H1 (cell line): ENCODE measurements at regions not wholly inside any gene's neighbourhood (a gene's known extent, or its start where the extent isn't known, plus 50 kb on each side); places are given as distances from the start of the nearest gene placed in this dataset.

Source experiments
- CTCF ChIA-PET: fragments of 300-600 bp; sonication (Branson Sonifier 250); formaldehyde crosslinking; loops from one replicate; lab custom pipeline; 2021; ENCODE audit not compliant: partially characterized antibody; lab: Charles Lee
- POLR2A ChIA-PET: fragments of 300-600 bp; sonication (Branson Sonifier 250); formaldehyde crosslinking; loops from one replicate; lab custom pipeline; 2021; ENCODE audit warnings: inconsistent platforms; ENCODE audit not compliant: partially characterized antibody; lab: Charles Lee
- DNase-seq, 2 experiments: peaks; one replicate each; pipeline versions ENCODE4 v3.0.0 to v3.0.0-alpha.2; 2010 to 2022; ENCODE audit warnings: low spot score in 2 of 2, low read depth in 1 of 2, mixed read lengths in 1 of 2
- FAIRE-seq: peaks from 2 replicates; lab custom pipeline; 2011; peaks lifted over from hg19 to GRCh38; lab: Jason Lieb, UNC
- H2AFZ ChIP-seq: 2 replicates; pipeline ENCODE4 v1.8.1; 2012; ENCODE audit warnings: low read length, inconsistent platforms
- H2AK5ac ChIP-seq: 2 replicates; pipeline ENCODE4 v1.6.1; 2013; ENCODE audit warnings: low read depth, low read length
- H2BK120ac ChIP-seq: replicated peaks from 2 replicates; pipeline ENCODE3; 2013; ENCODE audit warnings: low read depth, low read length, inconsistent platforms
- H2BK12ac ChIP-seq: 2 replicates; pipeline ENCODE4 v1.6.1; 2013; ENCODE audit warnings: low read depth, low read length
- H2BK15ac ChIP-seq: 2 replicates; pipeline ENCODE4 v1.6.1; 2013; ENCODE audit warnings: low read length
- H2BK20ac ChIP-seq: 2 replicates; pipeline ENCODE4 v1.6.1; 2013; ENCODE audit warnings: low read length
- H2BK5ac ChIP-seq: 2 replicates; pipeline ENCODE4 v1.6.1; 2013; ENCODE audit warnings: low read depth, low read length
- H3K14ac ChIP-seq: 2 replicates; pipeline ENCODE4 v1.6.1; 2013; ENCODE audit warnings: inconsistent platforms; ENCODE audit not compliant: insufficient read length
- H3K18ac ChIP-seq: 2 replicates; pipeline ENCODE4 v1.6.1; 2013; ENCODE audit warnings: low read length; ENCODE audit errors: extremely low read depth
- H3K23ac ChIP-seq: 2 replicates; pipeline ENCODE4 v1.6.1; 2013; ENCODE audit warnings: inconsistent platforms; ENCODE audit not compliant: insufficient read length
- H3K23me2 ChIP-seq: 2 replicates; pipeline ENCODE4 v1.6.1; 2013; ENCODE audit warnings: low read depth, low read length
- H3K27ac ChIP-seq: 2 replicates; pipeline ENCODE4 v1.6.1; 2011; ENCODE audit warnings: low read depth, low read length, inconsistent platforms
- H3K27me3 ChIP-seq, 4 experiments: replicated peaks in 1 of 4; 1 replicate in 1 of 4; 2 replicates in 3 of 4; pipeline versions ENCODE4 v1.6.1 to v1.8.1; 2011 to 2013; ENCODE audit warnings: low read length in 3 of 4, mild to moderate bottlenecking in 3 of 4, inconsistent platforms in 2 of 4, mixed read lengths in 2 of 4, moderate library complexity in 1 of 4; ENCODE audit not compliant: control insufficient read depth in 3 of 4, insufficient read depth in 3 of 4; ENCODE audit errors: extremely low read depth in 1 of 4
- H3K36me3 ChIP-seq, 4 experiments: 2 replicates each; pipeline versions ENCODE4 v1.6.1 to v1.8.1; 2011 to 2013; ENCODE audit warnings: mild to moderate bottlenecking in 4 of 4, low read length in 3 of 4, moderate library complexity in 2 of 4, control low read depth in 1 of 4, inconsistent platforms in 1 of 4; ENCODE audit not compliant: insufficient read depth in 4 of 4, control insufficient read depth in 2 of 4
- H3K4ac ChIP-seq: replicated peaks from 2 replicates; pipeline ENCODE3; 2013; ENCODE audit warnings: low read length, low read depth, mixed read lengths, inconsistent platforms; ENCODE audit not compliant: insufficient read length
- H3K4me1 ChIP-seq, 4 experiments: replicated peaks in 1 of 4; 1 replicate in 1 of 4; 2 replicates in 3 of 4; pipeline versions ENCODE4 v1.6.1 to v1.8.1; 2011 to 2013; ENCODE audit warnings: low read length in 3 of 4, inconsistent platforms in 2 of 4, mixed read lengths in 1 of 4; ENCODE audit not compliant: insufficient read depth in 4 of 4, control insufficient read depth in 3 of 4
- H3K4me2 ChIP-seq, 2 experiments: 2 replicates each; pipeline versions ENCODE4 v1.6.1 to v1.8.1; 2011 to 2013; ENCODE audit warnings: low read depth in 2 of 2, low read length in 2 of 2, control low read depth in 1 of 2, inconsistent platforms in 1 of 2, mild to moderate bottlenecking in 1 of 2; ENCODE audit not compliant: insufficient read depth in 1 of 2
- H3K4me3 ChIP-seq, 4 experiments: fragments of 200-600, 300-600 bp in 1 of 4; sonication (generic), shearing (Covaris generic), sonication (Bioruptor Twin) in 1 of 4; 2 replicates each; pipeline versions ENCODE4 v1.5.1 to v1.8.1; 2011 to 2016; ENCODE audit warnings: low read length in 4 of 4, low read depth in 3 of 4, control low read depth in 2 of 4, inconsistent platforms in 2 of 4, mild to moderate bottlenecking in 2 of 4, mixed read lengths in 1 of 4, moderate library complexity in 1 of 4; ENCODE audit not compliant: insufficient read depth in 2 of 4; ENCODE audit errors: extremely low read depth in 1 of 4
- H3K56ac ChIP-seq: replicated peaks from 2 replicates; pipeline ENCODE3; 2013; ENCODE audit warnings: low read depth, mild to moderate bottlenecking, mixed read lengths, low read length, inconsistent platforms; ENCODE audit not compliant: insufficient read length
- H3K79me1 ChIP-seq: 2 replicates; pipeline ENCODE4 v1.6.1; 2013; ENCODE audit warnings: low read depth, low read length, control low read depth
- H3K79me2 ChIP-seq, 2 experiments: 2 replicates each; pipeline versions ENCODE4 v1.6.1 to v1.8.1; 2012 to 2013; ENCODE audit warnings: low read length in 2 of 2, mild to moderate bottlenecking in 2 of 2, inconsistent platforms in 1 of 2; ENCODE audit not compliant: insufficient read depth in 2 of 2, control insufficient read depth in 1 of 2
- H3K9ac ChIP-seq, 4 experiments: replicated peaks in 1 of 4; 1 replicate in 1 of 4; 2 replicates in 3 of 4; pipeline versions ENCODE4 v1.6.1 to v1.8.1; 2011 to 2013; ENCODE audit warnings: low read depth in 3 of 4, low read length in 3 of 4, control low read depth in 2 of 4, mild to moderate bottlenecking in 2 of 4, moderate library complexity in 2 of 4, inconsistent platforms in 1 of 4; ENCODE audit errors: extremely low read depth in 1 of 4
- H3K9me3 ChIP-seq, 2 experiments: 2 replicates each; pipeline versions ENCODE4 v1.6.1 to v1.8.1; 2012 to 2013; ENCODE audit warnings: mild to moderate bottlenecking in 2 of 2, moderate library complexity in 2 of 2, control low read depth in 1 of 2, inconsistent platforms in 1 of 2, low read depth in 1 of 2, low read length in 1 of 2, mixed read lengths in 1 of 2; ENCODE audit not compliant: insufficient read depth in 2 of 2
- H4K20me1 ChIP-seq, 2 experiments: replicated peaks in 1 of 2; 2 replicates each; pipeline versions ENCODE3 to v1.8.1; 2011 to 2013; ENCODE audit warnings: inconsistent platforms in 2 of 2, low read length in 2 of 2, mild to moderate bottlenecking in 1 of 2; ENCODE audit not compliant: insufficient read depth in 2 of 2, control insufficient read depth in 1 of 2
- H4K5ac ChIP-seq: 2 replicates; pipeline ENCODE4 v1.6.1; 2013; ENCODE audit warnings: low read length, low read depth, mixed read lengths, inconsistent platforms; ENCODE audit not compliant: insufficient read length
- H4K8ac ChIP-seq: 2 replicates; pipeline ENCODE4 v1.8.0; 2013; ENCODE audit warnings: mild to moderate bottlenecking, moderate library complexity, low read length, inconsistent platforms; ENCODE audit not compliant: insufficient read depth; ENCODE audit errors: extremely low read depth
- H4K91ac ChIP-seq: replicated peaks from 2 replicates; pipeline ENCODE3; 2013; ENCODE audit warnings: low read length, mixed read lengths, inconsistent platforms; ENCODE audit not compliant: insufficient read length
- CTCF ChIP-seq, 3 experiments: IDR thresholded peaks; 1 replicate in 2 of 3; 2 replicates in 1 of 3; pipeline versions ENCODE4 v1.5.1 to v1.6.1; 2011; ENCODE audit warnings: low read length in 3 of 3, mild to moderate bottlenecking in 3 of 3, inconsistent platforms in 2 of 3, low read depth in 1 of 3, moderate library complexity in 1 of 3; ENCODE audit not compliant: insufficient read depth in 1 of 3; ENCODE audit errors: control extremely low read depth in 1 of 3
- FOSL1 ChIP-seq: IDR thresholded peaks from 2 replicates; pipeline ENCODE4 v1.6.1; 2011; ENCODE audit warnings: mild to moderate bottlenecking, low read depth, low read length, moderate library complexity; ENCODE audit not compliant: insufficient read depth
- WGBS, 2 experiments: shearing (Covaris generic) in 1 of 2; methylation state at CpG; one replicate each; pipeline versions ENCODE4 v1.1.6 to v1.1.7; 2013 to 2015; ENCODE audit warnings: low lambda C conversion rate in 2 of 2, mixed read lengths in 2 of 2, inconsistent platforms in 1 of 2, low coverage in 1 of 2, missing lambda C conversion rate in 1 of 2; ENCODE audit not compliant: insufficient replicate concordance in 2 of 2, insufficient coverage in 1 of 2, insufficient read length in 1 of 2; ENCODE audit errors: extremely low coverage in 1 of 2, missing lambda C conversion rate in 1 of 2; 5-methylcytosine and 5-hydroxymethylcytosine counted together

DNA sequence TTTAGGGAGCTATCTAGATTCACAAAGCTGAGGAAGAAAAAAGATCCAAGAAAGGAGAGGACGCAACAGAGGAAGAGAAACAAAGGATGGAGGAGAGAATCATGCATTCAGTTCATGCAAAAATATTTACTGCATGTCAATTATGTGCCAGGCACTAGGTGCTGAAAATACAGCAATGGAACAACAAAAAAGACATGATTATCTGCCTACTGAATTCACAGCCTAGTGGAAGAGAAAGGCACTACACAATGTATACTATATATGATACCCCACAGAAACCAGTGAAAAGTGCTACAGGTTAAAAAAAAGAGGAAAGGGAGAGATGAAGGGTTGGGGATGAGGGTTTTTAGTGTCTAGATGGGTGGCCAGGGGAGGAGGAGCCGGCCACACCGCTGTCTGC, 520.4 kb upstream of the CELF2 start:
- no peak overlapping the region for H3K4me3 ChIP-seq
- FAIRE-seq (no peak), DNase-seq (no peak)
- H3K14ac ChIP-seq, result no peak overlapping the region
- H3K9me3 ChIP-seq, result peaks cover 0 to 3% of the 10 kb centered on the region in 2 experiments; a peak in 2 of 4 replicates
- H3K27me3 ChIP-seq, result no peaks in the 10 kb centered on the region
- no peaks in the 10 kb centered on the region for H3K79me1 ChIP-seq
- H3K18ac ChIP-seq, result no peak overlapping the region
- no peak overlapping the region for H3K56ac ChIP-seq
- H2BK20ac ChIP-seq, result no peak overlapping the region
- POLR2A ChIA-PET, result no interaction called here
- H4K91ac ChIP-seq, result no peak overlapping the region
- no peak overlapping the region for H2AFZ ChIP-seq
- no peak overlapping the region for H3K23ac ChIP-seq
- 100% methylated on average over 1 of the region's 3 CpGs; no CpG with 5 or more reads in 1 of the 2 experiments for WGBS, 2 experiments
- H4K20me1 ChIP-seq, result no peaks in the 10 kb centered on the region
- CTCF ChIA-PET, result interaction anchor here (0.6 to 1.9 kb wide), 11 partner anchors 10 to 989 kb away, joined by 3 to 4 read pairs (median 3); no protein-coding TSS in a partner anchor
- no peaks in the 10 kb centered on the region for H3K36me3 ChIP-seq
- H3K23me2 ChIP-seq, result no peaks in the 10 kb centered on the region
- H3K27ac ChIP-seq, result no peak overlapping the region
- no peak overlapping the region for H2BK120ac ChIP-seq
- H3K9ac ChIP-seq, result no peak overlapping the region
- H4K8ac ChIP-seq, result no peak overlapping the region
- H2BK5ac ChIP-seq, result no peak overlapping the region
- no peak overlapping the region for H2AK5ac ChIP-seq
- H3K4me1 ChIP-seq, result no peaks in the 10 kb centered on the region
- no peak overlapping the region for H4K5ac ChIP-seq
- no peak for TF ChIP-seq FOSL1
- TF ChIP-seq CTCF (IDR thresholded peaks at IDR 0.05; ENCODE audit: control extremely low read depth in 1 of 3, insufficient read depth in 1 of 3, low read depth in 1 of 3, low read length in 3 of 3), result peak in 1 of 3 experiments; percentile 18; a peak in 1 of 4 replicates
- TF ChIP-seq, all 59 proteins: peak for 1
- Histone ChIP-seq H3K4ac (no peak overlapping the region), H2BK15ac (no peak overlapping the region), H3K79me2 (no peaks in the 10 kb centered on the region), H2BK12ac (no peak overlapping the region), H3K4me2 (no peak overlapping the region)
